ENCODE measurements at regions not wholly inside any gene's neighbourhood (a gene's known extent, or its start where the extent isn't known, plus 50 kb on each side); places are given as distances from the start of the nearest gene placed in this dataset.

- Mint-ChIP-seq H3K27ac (ENCODE audit: unreplicated experiment) (no peak overlapping the region), H3K4me1 (ENCODE audit: unreplicated experiment) (no peaks in the 10 kb centered on the region)
- no peak for TF ChIP-seq CTCF (IDR thresholded peaks at IDR 0.05; ENCODE audit: unreplicated experiment)
Observed at GRCh38 chrX:7307720-7308119, 159.8 kb upstream of the PUDP start.

GRCh38 chrX:7294483-7294882 is 146.5 kb upstream of the PUDP start:
- Mint-ChIP-seq H3K4me3 (ENCODE audit: unreplicated experiment) (no peak overlapping the region), H3K36me3 (ENCODE audit: low read depth, unreplicated experiment) (no peaks in the 10 kb centered on the region), H3K9me3 (ENCODE audit: unreplicated experiment) (no peaks in the 10 kb centered on the region), H3K27me3 (ENCODE audit: unreplicated experiment) (no peaks in the 10 kb centered on the region), H3K27ac (ENCODE audit: unreplicated experiment) (no peak overlapping the region), H3K4me1 (ENCODE audit: unreplicated experiment) (no peaks in the 10 kb centered on the region)
- DNase-seq (ENCODE audit: low spot score), result no peak
- TF ChIP-seq CTCF (IDR thresholded peaks at IDR 0.05; ENCODE audit: unreplicated experiment), result no peak

More at GRCh38 chrX:7307720-7308119, 159.8 kb upstream of the PUDP start:
- DNase-seq (ENCODE audit: low spot score), result no peak
- Mint-ChIP-seq H3K27me3 (ENCODE audit: unreplicated experiment) (no peaks in the 10 kb centered on the region), H3K4me3 (ENCODE audit: unreplicated experiment) (no peak overlapping the region), H3K36me3 (ENCODE audit: low read depth, unreplicated experiment) (peaks cover 9% of the 10 kb centered on the region), H3K9me3 (ENCODE audit: unreplicated experiment) (no peaks in the 10 kb centered on the region)

GRCh38 chrX:7286168-7286837 is 138.3 kb upstream of the PUDP start:
- Mint-ChIP-seq H3K9me3 (ENCODE audit: unreplicated experiment) (no peaks in the 10 kb centered on the region), H3K4me3 (ENCODE audit: unreplicated experiment) (no peak overlapping the region), H3K27me3 (ENCODE audit: unreplicated experiment) (peaks cover 1% of the 10 kb centered on the region), H3K27ac (ENCODE audit: unreplicated experiment) (no peak overlapping the region), H3K36me3 (ENCODE audit: low read depth, unreplicated experiment) (no peaks in the 10 kb centered on the region), H3K4me1 (ENCODE audit: unreplicated experiment) (no peaks in the 10 kb centered on the region)
- no peak for TF ChIP-seq CTCF (IDR thresholded peaks at IDR 0.05; ENCODE audit: unreplicated experiment)
- DNase-seq (ENCODE audit: low spot score), result no peak

GRCh38 chrX:7285765-7286164 is 137.8 kb upstream of the PUDP start:
- Mint-ChIP-seq H3K36me3 (ENCODE audit: low read depth, unreplicated experiment) (no peaks in the 10 kb centered on the region), H3K4me1 (ENCODE audit: unreplicated experiment) (no peaks in the 10 kb centered on the region), H3K4me3 (ENCODE audit: unreplicated experiment) (no peak overlapping the region), H3K27me3 (ENCODE audit: unreplicated experiment) (peaks cover 2% of the 10 kb centered on the region), H3K9me3 (ENCODE audit: unreplicated experiment) (no peaks in the 10 kb centered on the region), H3K27ac (ENCODE audit: unreplicated experiment) (no peak overlapping the region)
- DNase-seq (ENCODE audit: low spot score), result no peak
- no peak for TF ChIP-seq CTCF (IDR thresholded peaks at IDR 0.05; ENCODE audit: unreplicated experiment)

- H3K27me3 Mint-ChIP-seq (ENCODE audit: unreplicated experiment), result peaks cover 2% of the 10 kb centered on the region
- H3K27ac Mint-ChIP-seq (ENCODE audit: unreplicated experiment), result no peak overlapping the region
Observed at GRCh38 chrX:7283741-7284140, 135.8 kb upstream of the PUDP start.

More at GRCh38 chrX:7283741-7284140, 135.8 kb upstream of the PUDP start:
- Mint-ChIP-seq H3K4me3 (ENCODE audit: unreplicated experiment) (no peak overlapping the region), H3K9me3 (ENCODE audit: unreplicated experiment) (no peaks in the 10 kb centered on the region), H3K4me1 (ENCODE audit: unreplicated experiment) (no peaks in the 10 kb centered on the region), H3K36me3 (ENCODE audit: low read depth, unreplicated experiment) (no peaks in the 10 kb centered on the region)
- no peak for DNase-seq (ENCODE audit: low spot score)
- no peak for TF ChIP-seq CTCF (IDR thresholded peaks at IDR 0.05; ENCODE audit: unreplicated experiment)

Data from endothelial cell (in vitro differentiated cells).